Stimulated activated CD4-positive, alpha-beta T cell treated with anti-CD3 and anti-CD28 coated beads, TNF-alpha, amount 100 ng/mL, for 1 hour (primary cell): ENCODE measurements at regions not wholly inside any gene's neighbourhood (a gene's known extent, or its start where the extent isn't known, plus 50 kb on each side); places are given as distances from the start of the nearest gene placed in this dataset.

Source experiments
- DNase-seq, 3 donors: peaks; one replicate each; pipeline ENCODE4 v3.0.0-alpha.2; 2020; ENCODE audit warnings: low read depth in 3 of 3, low spot score in 1 of 3

DNA sequence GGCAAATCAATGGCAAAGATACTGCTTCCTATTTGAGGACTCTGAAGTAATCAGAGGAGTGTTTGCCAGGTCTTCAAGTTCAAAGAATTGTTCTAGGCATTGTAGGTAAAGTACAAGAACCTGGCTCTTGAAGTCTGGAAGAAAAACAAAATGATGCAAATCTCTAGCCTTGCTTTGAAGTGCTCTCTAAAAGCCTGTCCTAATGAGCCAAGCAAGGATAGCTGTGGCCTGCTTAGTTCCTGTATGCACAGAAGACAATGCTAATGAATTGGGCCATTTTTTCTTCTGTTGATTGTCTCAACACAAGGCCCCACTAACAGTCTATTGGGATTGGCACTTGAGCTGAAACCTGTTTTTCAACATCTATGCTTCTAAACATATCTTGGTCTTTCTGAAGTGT lies 165.0 kb upstream of the POU3F2 start:
- no peak for DNase-seq

DNA sequence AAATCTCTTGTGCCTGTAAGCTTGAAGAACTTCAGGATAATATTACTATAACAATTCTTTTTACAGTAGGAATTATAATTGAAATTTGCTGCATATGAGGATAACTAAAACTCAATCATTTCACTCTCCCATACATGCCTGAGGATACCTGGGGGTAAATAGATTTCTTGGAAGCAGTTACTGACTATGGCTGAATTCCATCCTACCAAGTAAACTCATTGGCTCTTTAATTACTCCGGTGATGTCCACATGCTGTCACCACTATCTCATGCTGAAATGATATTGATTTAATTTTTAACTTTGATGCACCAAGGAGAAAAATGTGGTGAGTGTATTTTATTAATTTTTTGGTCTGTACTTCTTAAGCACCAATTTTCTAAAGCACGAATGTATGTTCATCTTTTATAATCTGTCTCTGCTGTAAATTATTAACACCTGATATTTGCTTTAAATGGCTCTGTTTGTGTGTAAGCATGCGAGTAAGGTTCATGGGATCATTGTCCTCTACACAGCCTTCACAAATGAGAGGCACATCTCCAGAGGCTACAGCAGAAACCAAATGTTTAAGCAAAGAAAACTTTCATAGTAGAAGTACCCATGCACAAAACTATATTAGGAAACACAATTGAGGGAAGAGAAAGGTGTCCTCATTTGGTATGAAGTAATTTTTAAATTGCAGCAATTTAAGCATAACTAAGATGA lies 164.2 kb upstream of the POU3F2 start:
- DNase-seq = no peak

DNA sequence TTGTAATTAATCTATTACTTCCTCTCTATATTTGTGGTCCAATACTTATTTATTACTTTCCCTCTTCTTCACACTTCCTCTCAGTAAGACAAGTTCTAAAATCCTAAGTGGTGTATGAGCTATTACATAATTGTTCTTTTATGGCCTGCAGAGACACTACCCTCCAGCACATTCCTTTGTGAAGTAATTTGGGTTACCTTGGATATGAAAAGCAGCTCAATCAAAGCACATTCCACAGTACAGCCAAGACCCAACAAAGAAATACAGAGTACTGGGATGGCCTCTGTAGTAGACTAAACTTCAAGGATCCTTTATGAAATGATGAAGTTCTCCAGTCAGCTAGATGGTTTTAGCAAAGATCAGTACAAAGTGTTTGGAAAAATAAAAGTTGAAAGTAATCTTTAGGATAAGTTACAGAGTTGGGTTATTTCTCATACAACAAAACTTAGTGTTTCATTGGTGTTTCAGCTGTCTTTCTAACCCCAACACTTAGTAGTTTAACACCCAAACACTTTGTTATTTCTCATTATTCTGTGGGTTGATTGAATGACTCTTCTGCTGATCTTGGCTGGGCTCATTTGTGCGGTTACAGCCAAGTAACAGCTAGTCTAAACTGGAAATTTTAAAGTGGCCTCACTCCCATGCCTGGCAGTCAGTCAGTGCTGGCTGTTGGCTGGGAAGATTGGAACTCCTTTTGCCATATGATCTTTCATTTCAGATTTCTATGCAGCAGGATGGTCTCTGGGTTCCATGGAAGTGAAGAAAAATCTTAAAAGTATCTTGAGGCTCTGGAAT lies 161.5 kb upstream of the POU3F2 start:
- DNase-seq = no peak

DNA sequence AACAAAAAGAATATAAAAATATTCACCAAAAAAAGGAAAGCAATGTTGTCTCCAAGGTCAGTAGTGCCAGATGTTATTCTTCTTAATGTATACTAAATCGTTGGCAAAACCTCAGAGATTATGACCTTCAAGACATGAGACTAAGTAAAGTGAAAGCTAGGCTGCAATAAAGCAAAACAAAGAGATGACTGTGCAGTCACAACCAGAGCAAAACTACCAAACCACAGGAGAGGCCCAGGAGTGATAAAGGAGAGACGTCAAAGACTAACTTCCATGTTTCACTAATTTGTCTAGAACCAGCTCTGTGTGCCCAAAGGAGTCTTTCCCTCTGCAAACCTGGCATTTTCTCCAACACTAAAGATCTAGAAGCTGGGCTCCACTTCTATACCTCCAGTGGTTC lies 155.9 kb upstream of the POU3F2 start:
- no peak for DNase-seq

DNA sequence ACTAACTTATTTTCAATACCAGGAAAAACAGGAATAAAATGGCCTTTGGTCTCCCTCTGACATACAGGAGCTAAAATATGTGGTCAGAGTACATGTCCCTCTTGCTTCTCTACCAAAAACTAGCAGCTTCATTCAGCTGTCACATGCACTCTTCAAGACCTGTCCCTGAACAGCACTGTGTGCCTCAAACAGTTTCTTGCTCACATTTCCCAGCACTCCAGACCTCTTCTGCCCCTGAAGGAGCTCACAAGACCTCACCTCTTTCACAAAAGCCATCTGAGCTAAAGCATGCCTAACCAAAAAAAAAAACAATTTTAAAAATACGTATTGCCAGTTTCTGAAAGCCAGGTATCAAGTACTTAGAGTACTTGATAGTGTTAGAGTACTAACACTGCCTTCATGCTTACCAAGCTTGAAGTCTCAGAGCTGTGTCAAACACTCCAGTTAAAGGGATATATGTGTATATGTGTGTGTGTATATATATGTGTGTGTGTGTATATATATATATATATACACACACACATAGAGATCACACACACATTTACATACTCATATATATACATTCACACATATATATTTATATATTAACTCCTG lies 148.3 kb upstream of the POU3F2 start:
- no peak for DNase-seq

DNA sequence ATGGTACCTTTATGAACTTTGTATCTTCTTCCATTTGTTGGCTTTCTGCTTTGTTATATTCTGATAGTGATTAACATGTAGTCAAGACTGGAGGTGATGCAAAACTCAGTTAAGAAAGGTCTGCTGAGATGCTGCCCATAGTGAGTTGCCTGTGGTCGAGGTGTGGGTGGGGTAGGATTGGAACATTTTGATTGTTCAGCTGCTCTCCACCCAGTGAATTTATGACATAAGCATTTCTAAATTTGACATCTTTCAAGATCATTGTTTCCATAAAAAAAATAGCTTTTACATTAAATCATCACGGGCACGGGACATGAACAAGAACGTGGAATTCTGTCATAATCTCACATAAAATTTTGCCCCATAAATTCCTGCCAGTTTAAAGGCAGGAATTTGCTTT lies 146.6 kb upstream of the POU3F2 start:
- DNase-seq = no peak

DNA sequence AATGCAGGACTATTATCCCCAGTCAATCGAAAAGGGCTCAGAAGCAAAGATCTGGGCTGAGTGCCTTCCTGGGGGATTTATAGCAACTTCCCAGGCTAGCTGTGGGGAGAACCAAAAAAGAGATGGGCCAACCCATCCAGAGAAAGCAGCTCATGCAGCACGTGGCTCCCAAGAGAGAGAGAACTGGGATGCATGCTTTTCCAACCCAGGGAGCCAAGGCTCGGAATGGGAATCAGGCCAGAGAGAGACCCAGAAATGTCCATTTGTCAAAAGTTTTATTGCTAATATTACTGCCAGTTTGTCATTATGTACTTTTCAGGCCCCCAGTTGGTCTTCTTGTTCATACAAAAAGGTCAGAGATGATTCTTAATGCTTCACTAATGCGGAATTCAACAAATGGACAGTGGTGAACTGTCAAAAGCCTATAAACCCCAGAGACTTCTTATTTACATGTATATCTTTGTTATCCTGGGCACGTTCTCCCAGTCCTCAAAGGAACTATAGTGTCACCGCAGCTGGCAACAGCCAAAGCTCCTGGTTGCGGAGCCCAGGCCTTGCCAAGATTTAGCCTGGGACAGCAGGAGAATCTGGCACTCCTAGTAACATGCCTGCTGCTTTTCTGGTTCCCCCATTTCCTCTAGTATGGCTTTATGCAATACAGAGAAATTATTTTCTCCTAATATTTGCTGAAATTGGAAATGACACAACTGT lies 139.1 kb upstream of the POU3F2 start:
- DNase-seq = no peak

DNA sequence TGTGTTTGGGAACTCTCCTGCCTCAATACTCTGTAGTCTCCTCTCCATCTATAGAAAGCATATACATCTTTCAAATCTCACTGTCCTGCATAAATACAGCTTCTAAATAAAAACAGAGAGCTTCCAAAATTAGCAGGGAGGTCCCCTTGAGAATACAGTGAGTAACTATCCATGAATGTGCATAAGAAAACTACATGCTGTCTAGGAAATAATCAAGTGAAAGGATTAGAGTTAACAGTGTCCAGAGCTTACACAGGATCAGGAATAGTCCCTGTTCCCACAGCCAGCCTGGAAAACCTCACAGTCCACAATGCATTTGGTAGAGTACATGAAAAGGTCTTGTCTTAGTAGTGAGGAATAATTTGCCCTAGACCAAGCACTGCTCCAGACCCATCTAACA lies 123.0 kb upstream of the POU3F2 start:
- no peak for DNase-seq

DNA sequence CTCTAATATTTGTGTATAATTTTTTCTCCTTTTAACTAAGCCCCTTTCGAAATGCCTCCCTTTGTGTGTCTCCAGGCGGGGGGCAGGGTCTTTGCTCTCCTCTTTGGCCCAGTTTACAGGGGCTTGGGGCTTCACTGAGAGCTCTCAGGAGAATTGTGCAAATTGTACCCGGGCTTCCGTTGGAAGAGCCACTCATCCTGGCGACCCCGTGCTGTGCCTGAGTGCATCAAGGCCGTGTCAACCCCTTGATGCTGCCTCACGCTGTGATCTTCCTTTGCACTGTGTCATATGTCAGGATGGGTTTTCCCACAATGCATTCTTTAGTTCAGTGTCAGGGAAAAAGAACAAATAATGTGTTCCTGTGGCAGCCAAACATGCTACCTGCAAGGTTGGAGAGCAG lies 118.0 kb upstream of the POU3F2 start:
- no peak for DNase-seq

DNA sequence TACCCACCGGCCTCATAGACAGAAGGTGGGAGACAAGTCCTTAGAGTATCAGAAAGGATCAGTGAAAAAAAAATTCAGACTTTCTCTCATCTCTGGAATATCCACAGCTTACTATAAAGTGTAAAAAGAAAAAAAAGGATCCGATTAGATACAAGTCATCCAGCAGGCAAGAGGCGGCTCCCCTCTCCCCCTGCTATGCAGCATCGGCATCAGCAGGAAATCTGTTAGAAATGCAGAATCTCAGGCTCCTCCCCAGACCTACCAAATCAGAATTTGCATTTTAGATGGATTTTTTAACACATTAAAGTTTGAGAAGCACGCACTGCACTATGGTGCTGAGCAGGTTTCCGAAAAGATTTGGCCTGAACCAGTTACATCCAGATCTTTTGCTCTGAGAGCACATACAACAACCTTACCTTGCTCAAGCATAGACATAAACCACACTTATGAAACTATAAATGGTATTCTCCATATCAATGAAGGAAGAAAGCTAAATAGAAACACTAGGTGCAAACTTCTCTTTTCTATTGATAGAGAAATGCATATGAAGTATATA lies 117.0 kb upstream of the POU3F2 start:
- DNase-seq = no peak

DNA sequence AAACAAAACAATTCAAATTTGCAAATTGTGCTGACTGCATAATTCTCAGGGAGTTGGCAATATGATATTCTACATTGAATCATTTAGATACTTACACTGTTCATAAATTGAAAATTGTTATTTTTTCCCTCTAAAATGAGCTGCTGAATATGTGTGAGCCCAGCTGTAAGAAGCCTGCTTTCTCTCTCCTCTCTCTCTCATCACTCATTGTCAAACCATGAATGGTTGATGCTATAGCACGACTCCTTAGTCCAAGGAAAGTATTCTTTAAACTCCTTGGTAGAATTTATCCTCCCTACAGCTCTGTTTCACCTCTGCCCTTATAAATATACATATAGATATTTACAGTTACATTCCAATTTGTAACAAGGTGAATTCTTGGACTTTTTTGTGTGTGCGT lies 116.4 kb upstream of the POU3F2 start:
- DNase-seq = no peak

DNA sequence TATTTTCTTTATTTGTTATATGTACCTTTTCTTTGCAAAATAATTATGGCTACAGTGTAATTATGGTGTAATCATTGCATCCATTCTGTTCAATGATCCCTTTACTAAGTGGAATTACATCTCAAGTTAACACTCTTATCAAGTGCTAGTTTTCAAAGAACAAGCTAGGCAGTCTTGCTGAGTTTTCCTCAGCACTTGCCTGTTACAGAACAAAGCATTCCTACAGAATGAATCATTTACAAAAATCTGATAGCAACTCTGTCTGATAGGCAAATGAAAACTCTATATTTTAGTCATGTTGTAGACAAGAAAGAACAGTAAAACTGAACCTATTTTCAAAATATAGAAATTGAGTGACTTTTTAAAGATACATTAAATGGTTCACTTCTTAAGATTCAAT lies 109.8 kb upstream of the POU3F2 start:
- no peak for DNase-seq

DNA sequence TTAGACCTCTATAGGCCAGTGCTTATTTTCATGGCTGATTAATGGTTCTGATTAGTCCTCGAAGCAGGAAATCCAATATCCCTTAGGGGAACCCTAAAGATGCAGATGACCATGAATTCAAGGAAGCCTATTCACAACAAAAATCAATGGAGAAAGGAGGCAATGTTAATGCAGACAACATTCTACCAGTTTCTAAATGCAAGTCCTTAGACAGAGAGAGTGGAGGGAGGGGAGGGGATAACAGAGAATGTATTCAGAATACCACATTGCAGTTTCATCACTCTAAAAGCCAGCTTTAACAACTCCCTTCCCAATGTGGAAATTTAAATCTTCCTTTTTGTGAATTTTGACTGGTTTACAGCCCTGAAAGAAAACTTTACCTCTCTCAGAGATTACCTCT lies 87.1 kb upstream of the POU3F2 start:
- DNase-seq = no peak

DNA sequence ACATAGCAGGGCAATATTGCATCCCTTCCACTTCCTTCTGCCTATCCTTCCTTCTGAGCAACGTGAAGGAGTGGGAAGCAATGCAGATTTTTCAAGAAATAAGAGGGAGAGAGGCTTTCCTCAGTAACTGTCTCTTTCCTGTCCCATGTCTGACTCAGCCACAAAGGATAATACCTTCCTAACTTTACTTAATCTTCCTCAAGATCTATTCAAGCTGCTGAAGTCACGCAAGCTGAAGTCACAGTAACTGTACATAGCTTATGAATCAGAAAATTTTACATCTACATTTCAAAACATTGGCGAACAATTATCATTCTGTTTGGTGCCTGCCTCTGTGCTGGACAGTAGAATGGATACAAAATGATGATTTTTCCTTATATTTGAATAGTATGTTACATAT lies 86.4 kb upstream of the POU3F2 start:
- DNase-seq = no peak

DNA sequence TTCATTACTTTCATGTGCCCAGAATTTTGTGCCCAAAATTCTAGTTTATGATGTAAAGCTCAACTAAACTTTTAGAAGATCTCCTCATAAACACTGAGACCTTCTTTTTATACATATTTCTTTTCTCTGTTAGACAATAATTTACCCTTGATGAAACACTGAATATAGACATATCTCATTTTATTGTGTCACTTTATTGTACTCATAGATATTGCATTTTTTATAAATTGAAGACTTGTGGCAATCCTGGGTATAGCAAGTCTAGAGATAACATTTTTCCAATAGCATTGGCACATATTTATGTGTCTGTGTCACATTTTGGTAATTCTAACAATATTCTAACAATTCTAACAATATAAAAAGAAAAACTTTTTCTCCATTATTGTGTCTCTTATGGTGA lies 74.9 kb upstream of the POU3F2 start:
- DNase-seq = no peak

DNA sequence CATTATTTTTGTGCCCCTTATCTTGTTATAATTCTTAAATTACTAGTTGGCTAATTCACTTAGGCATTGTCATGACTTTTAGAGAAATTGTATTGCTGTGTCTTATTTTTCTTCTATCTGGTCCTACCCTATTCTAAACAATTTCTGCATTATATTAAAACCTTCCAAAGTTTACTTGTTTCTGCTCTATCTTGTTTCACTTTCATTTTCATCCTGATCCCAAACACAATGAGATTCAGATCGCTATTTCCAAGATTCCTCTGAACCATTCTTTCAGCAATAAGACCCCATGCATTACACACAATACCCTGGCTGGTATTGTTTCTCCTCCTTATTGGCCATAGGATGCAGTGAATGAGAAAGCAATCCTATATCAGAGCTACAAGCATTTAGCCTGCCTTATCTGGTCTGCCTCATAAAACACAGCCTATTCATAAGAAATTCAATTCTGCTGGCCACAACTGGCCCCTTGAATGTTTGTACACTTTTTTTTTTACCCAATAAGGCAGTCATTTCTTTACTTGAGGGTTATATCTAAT lies 69.9 kb upstream of the POU3F2 start:
- DNase-seq = no peak

DNA sequence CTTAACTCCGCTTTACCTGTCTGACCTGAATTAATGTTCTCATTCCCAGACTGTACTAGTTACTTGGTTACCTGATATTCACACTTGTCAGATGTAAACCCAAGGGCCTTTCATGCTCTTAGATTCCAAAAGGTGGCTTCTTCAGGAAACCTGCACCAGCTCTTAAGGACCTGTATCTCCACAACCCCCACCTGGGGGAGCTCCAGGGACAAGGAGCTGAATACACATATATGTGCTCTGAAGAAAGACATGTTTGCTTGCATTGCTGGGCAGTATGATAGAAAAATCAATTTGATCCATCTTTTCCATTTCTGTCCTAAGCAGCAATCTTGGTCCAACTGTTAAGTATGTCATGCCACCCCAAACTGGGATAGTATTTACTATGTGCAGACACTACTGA lies 64.8 kb upstream of the POU3F2 start:
- DNase-seq = no peak

DNA sequence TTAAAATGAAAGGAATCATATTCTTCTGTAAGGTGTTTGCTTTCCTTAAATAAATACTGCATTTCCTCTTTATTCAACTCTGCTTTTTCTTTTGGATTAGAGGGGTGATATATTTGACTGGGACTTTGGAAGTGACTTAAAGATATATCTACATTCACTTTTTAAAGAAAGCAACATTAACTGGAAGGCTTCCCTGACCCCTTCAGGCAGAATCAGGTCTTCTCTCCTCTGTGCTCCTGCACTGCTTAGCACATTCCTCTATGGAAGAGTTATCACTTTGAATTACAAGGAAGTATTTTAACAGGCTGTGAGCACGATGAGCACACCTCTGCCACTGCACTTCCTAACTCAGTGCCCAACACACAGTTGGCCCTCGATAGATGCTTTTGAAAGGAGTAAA lies 59.2 kb upstream of the POU3F2 start:
- no peak for DNase-seq

DNA sequence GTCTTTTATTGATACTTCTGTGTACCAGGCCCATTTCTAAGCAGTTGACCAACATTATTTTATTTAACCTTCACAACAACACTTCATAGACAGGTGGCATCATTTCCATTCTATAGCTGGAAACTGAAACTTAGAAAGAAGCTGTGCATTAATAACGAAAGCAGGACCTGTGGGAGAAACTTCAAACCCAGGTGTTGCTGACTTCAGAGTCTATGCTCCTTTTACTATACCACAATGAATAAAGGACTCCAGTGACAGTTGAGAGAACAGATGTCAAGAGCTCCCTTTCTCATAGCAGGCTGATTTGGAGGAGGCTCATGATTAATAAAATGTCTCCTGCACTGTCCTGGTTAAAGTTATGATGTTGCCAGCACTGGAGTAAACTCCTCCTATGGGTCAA lies 56.6 kb upstream of the POU3F2 start:
- no peak for DNase-seq

DNA sequence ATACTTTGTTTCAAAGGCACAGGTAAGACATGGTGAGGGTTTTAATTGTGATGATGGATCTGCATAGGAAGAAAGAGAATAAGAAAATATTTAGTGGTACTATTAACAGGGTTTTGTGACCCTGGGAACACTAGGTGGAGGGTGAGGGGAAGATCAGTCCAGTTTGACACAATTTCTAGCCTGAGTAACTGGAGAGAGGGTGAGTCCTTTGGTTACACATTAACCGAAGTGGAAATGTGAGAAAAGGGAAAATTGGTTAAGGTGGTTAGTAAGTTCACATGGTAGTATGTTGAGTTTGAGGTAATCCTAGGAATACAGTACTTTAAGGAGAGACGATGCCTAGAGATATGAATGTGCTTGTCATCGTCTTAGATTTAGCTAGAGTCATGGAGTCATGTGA lies 54.8 kb upstream of the POU3F2 start:
- no peak for DNase-seq

DNA sequence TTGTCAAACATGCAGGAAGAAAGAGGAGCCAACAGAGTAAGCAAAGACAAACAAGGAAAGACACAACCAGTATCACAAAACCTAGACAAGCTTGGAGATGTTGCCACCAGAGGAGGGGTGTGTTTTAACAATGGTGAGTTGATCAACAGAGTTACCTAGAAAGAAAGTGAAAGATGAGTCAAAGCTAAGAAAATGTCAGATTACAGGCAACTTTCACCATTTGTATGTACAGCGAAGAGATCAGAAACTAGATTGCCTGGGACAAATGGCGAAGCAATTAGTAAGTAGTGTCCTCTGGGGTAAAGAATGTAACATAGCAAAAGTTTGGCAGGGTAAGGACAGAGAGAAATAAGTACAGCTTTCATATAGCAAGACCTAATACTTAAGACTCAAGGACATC lies 51.6 kb upstream of the POU3F2 start:
- no peak for DNase-seq
